H1 (cell line): ENCODE measurements at regions not wholly inside any gene's neighbourhood (a gene's known extent, or its start where the extent isn't known, plus 50 kb on each side); places are given as distances from the start of the nearest gene placed in this dataset.

Source experiments
- FOSL1 ChIP-seq: IDR thresholded peaks from 2 replicates; pipeline ENCODE4 v1.6.1; 2011; ENCODE audit warnings: mild to moderate bottlenecking, low read depth, low read length, moderate library complexity; ENCODE audit not compliant: insufficient read depth
- POLR2A ChIP-seq, 2 experiments: IDR thresholded peaks; 1 replicate in 1 of 2; 2 replicates in 1 of 2; pipeline ENCODE4 v1.6.1; 2011; ENCODE audit warnings: low read depth in 2 of 2, low read length in 2 of 2, mild to moderate bottlenecking in 2 of 2; ENCODE audit errors: control extremely low read depth in 1 of 2
- RBBP5 ChIP-seq: IDR thresholded peaks from 2 replicates; pipeline ENCODE4 v1.7.1; 2012; ENCODE audit warnings: low read depth, mild to moderate bottlenecking, inconsistent platforms, low read length, moderate library complexity, borderline replicate concordance
- SIN3A ChIP-seq, 2 experiments: IDR thresholded peaks in 1 of 2; conservative IDR thresholded peaks in 1 of 2; 2 replicates each; pipeline ENCODE4 v1.6.1; 2011 to 2012; ENCODE audit warnings: low read length in 2 of 2, improper control_type of control experiment in 1 of 2, low read depth in 1 of 2, mild to moderate bottlenecking in 1 of 2
- ZNF274 ChIP-seq: IDR thresholded peaks from 2 replicates; pipeline ENCODE4 v1.7.0; 2012; ENCODE audit warnings: low read length, borderline replicate concordance; ENCODE audit errors: extremely low read depth
- TF ChIP-seq, protein P1 (sequence below), 3 experiments: IDR thresholded peaks; 1 replicate in 2 of 3; 2 replicates in 1 of 3; pipeline versions ENCODE4 v1.5.1 to v1.6.1; 2011; ENCODE audit warnings: low read length in 3 of 3, mild to moderate bottlenecking in 3 of 3, inconsistent platforms in 2 of 3, low read depth in 1 of 3, moderate library complexity in 1 of 3; ENCODE audit not compliant: insufficient read depth in 1 of 3; ENCODE audit errors: control extremely low read depth in 1 of 3

GRCh38 chr5:4647955-4648354, 492.2 kb upstream of the ADAMTS16 start:
- TF ChIP-seq, protein P1, sequence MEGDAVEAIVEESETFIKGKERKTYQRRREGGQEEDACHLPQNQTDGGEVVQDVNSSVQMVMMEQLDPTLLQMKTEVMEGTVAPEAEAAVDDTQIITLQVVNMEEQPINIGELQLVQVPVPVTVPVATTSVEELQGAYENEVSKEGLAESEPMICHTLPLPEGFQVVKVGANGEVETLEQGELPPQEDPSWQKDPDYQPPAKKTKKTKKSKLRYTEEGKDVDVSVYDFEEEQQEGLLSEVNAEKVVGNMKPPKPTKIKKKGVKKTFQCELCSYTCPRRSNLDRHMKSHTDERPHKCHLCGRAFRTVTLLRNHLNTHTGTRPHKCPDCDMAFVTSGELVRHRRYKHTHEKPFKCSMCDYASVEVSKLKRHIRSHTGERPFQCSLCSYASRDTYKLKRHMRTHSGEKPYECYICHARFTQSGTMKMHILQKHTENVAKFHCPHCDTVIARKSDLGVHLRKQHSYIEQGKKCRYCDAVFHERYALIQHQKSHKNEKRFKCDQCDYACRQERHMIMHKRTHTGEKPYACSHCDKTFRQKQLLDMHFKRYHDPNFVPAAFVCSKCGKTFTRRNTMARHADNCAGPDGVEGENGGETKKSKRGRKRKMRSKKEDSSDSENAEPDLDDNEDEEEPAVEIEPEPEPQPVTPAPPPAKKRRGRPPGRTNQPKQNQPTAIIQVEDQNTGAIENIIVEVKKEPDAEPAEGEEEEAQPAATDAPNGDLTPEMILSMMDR (IDR thresholded peaks at IDR 0.05; ENCODE audit: control extremely low read depth in 1 of 3, insufficient read depth in 1 of 3, low read depth in 1 of 3, low read length in 3 of 3): no peak
- no peak for TF ChIP-seq RBBP5
- no peak for TF ChIP-seq SIN3A (conservative IDR thresholded peaks at IDR 0.05 in 1 of 2, IDR thresholded peaks at IDR 0.05 in 1 of 2; ENCODE audit: low read depth in 1 of 2, low read length in 2 of 2)
- no peak for TF ChIP-seq POLR2A (IDR thresholded peaks at IDR 0.05; ENCODE audit: control extremely low read depth in 1 of 2, low read depth in 2 of 2, low read length in 2 of 2)
- no peak for TF ChIP-seq FOSL1
- TF ChIP-seq ZNF274: no peak
